IMR-90 (cell line): ENCODE measurements at regions not wholly inside any gene's neighbourhood (a gene's known extent, or its start where the extent isn't known, plus 50 kb on each side); places are given as distances from the start of the nearest gene placed in this dataset.
"Not testable (repeated sequence)": the region's sequence is repeated elsewhere in the genome, so short reads cannot be mapped to it uniquely, and the experiment has no call there.

Experiments
- ATAC-seq: fragments of 200-7000 bp; cut with Tn5 transposase; 2 replicates; pipeline ENCODE4 v1.9.1; 2020; ENCODE audit warnings: low read depth, mild to moderate bottlenecking, moderate library complexity
- BruUV-seq: library from RNA; stranded (reverse); fragments of 400-500 nt; replicated peaks from 2 replicates; lab custom pipeline; 2021; lab: Mats Ljungman, UMichigan
- CTCF ChIA-PET: fragments of 300-600 bp; formaldehyde crosslinking; extraction: SDS; loops from one replicate; lab custom pipeline; 2021; ENCODE audit warnings: antibody characterized with exemption; lab: Yijun Ruan, JAX
- POLR2A ChIA-PET: fragments of 300-600 bp; sonication (Branson Sonifier 250); formaldehyde crosslinking; loops from one replicate; lab custom pipeline; 2022; ENCODE audit warnings: antibody characterized with exemption; ENCODE audit not compliant: unreplicated experiment; lab: Charles Lee
- DNase-seq: peaks from one replicate; pipeline ENCODE4 v3.0.0; 2013
- H2AFZ ChIP-seq: replicated peaks from 2 replicates; pipeline ENCODE3; 2013; ENCODE audit warnings: low read length, mild to moderate bottlenecking; ENCODE audit not compliant: poor library complexity
- H2AK5ac ChIP-seq: 2 replicates; pipeline ENCODE4 v1.6.1; 2013; ENCODE audit warnings: low read depth, low read length, inconsistent platforms
- H2AK9ac ChIP-seq: replicated peaks from 2 replicates; pipeline ENCODE3; 2013; ENCODE audit warnings: mild to moderate bottlenecking, low read depth, low read length, moderate library complexity; ENCODE audit not compliant: poor library complexity
- H2BK120ac ChIP-seq: 2 replicates; pipeline ENCODE4 v1.6.1; 2013; ENCODE audit warnings: low read depth, low read length, inconsistent platforms
- H2BK15ac ChIP-seq: 3 replicates; pipeline ENCODE4 v1.6.1; 2013; ENCODE audit warnings: low read depth, low read length, inconsistent platforms
- H2BK20ac ChIP-seq: 2 replicates; pipeline ENCODE4 v1.6.1; 2013; ENCODE audit warnings: low read depth, mild to moderate bottlenecking, inconsistent platforms, low read length, moderate library complexity
- H2BK5ac ChIP-seq: 2 replicates; pipeline ENCODE4 v1.6.1; 2013; ENCODE audit warnings: mild to moderate bottlenecking, low read depth, low read length, inconsistent platforms; ENCODE audit not compliant: poor library complexity, severe bottlenecking
- H3K14ac ChIP-seq: replicated peaks from 2 replicates; pipeline ENCODE4 v1.6.1; 2013; ENCODE audit warnings: low read depth, low read length, inconsistent platforms
- H3K18ac ChIP-seq: 2 replicates; pipeline ENCODE4 v1.6.1; 2013; ENCODE audit warnings: low read depth, low read length, control low read depth
- H3K23ac ChIP-seq: 2 replicates; pipeline ENCODE4 v1.6.1; 2013; ENCODE audit warnings: low read depth, low read length, inconsistent platforms
- H3K27ac ChIP-seq: 2 replicates; pipeline ENCODE4 v1.5.1; 2013; ENCODE audit warnings: mild to moderate bottlenecking, control low read depth, low read length; ENCODE audit not compliant: insufficient read depth
- H3K27me3 ChIP-seq: 2 replicates; pipeline ENCODE4 v1.6.1; 2013; ENCODE audit warnings: low read length; ENCODE audit not compliant: control insufficient read depth, insufficient read depth
- H3K36me3 ChIP-seq: 2 replicates; pipeline ENCODE4 v1.6.1; 2013; ENCODE audit warnings: low read length, mixed read lengths; ENCODE audit not compliant: control insufficient read depth, insufficient read depth
- H3K4ac ChIP-seq: 2 replicates; pipeline ENCODE4 v1.6.1; 2013; ENCODE audit warnings: low read depth, low read length, inconsistent platforms
- H3K4me1 ChIP-seq: 2 replicates; pipeline ENCODE4 v1.6.1; 2013; ENCODE audit warnings: low read length, mixed read lengths; ENCODE audit not compliant: control insufficient read depth, insufficient read depth
- H3K4me2 ChIP-seq: 2 replicates; pipeline ENCODE4 v1.6.1; 2013; ENCODE audit warnings: low read depth, mild to moderate bottlenecking, control low read depth, low read length, moderate library complexity
- H3K4me3 ChIP-seq: 2 replicates; pipeline ENCODE4 v1.5.1; 2013; ENCODE audit warnings: low read depth, mild to moderate bottlenecking, control low read depth, low read length, moderate library complexity; ENCODE audit not compliant: insufficient read depth
- H3K56ac ChIP-seq: 2 replicates; pipeline ENCODE4 v1.6.1; 2013; ENCODE audit warnings: low read length, inconsistent platforms; ENCODE audit not compliant: insufficient read depth; ENCODE audit errors: extremely low read depth
- H3K79me1 ChIP-seq, 2 experiments: 2 replicates each; pipeline ENCODE4 v1.6.1; 2013; ENCODE audit warnings: low read length in 2 of 2, inconsistent platforms in 1 of 2, low read depth in 1 of 2
- H3K9ac ChIP-seq: 2 replicates; pipeline ENCODE4 v1.6.1; 2013; ENCODE audit warnings: low read depth, low read length, control low read depth
- H3K9me1 ChIP-seq: 2 replicates; pipeline ENCODE4 v1.6.1; 2013; ENCODE audit warnings: low read length, inconsistent platforms; ENCODE audit not compliant: insufficient read depth
- H3K9me3 ChIP-seq: 2 replicates; pipeline ENCODE4 v1.6.1; 2013; ENCODE audit warnings: low read length; ENCODE audit not compliant: control insufficient read depth, insufficient read depth
- H4K20me1 ChIP-seq: 2 replicates; pipeline ENCODE4 v1.6.1; 2013; ENCODE audit warnings: low read length, inconsistent platforms; ENCODE audit not compliant: insufficient read depth
- H4K5ac ChIP-seq: 2 replicates; pipeline ENCODE4 v1.6.1; 2013; ENCODE audit warnings: mild to moderate bottlenecking, low read depth, low read length, control low read depth
- H4K8ac ChIP-seq, 2 experiments: 2 replicates each; pipeline ENCODE4 v1.6.1; 2013; ENCODE audit warnings: low read depth in 2 of 2, low read length in 2 of 2, control low read depth in 1 of 2, inconsistent platforms in 1 of 2
- H4K91ac ChIP-seq: 2 replicates; pipeline ENCODE4 v1.6.1; 2013; ENCODE audit warnings: low read depth, low read length, inconsistent platforms; ENCODE audit not compliant: insufficient read depth
- WGBS, 2 experiments: methylation state at CpG; one replicate each; pipeline versions ENCODE4 v1.1.5 to v1.1.7; 2013; ENCODE audit warnings: missing lambda C conversion rate in 2 of 2; ENCODE audit not compliant: insufficient read length in 1 of 2; ENCODE audit errors: extremely low coverage in 2 of 2; 5-methylcytosine and 5-hydroxymethylcytosine counted together
- dilution Hi-C: fragments of 300-500 bp; cut with HindIII; formaldehyde crosslinking; loops from one replicate; pipeline ENCODE4 v1.14.3; 2018; ENCODE audit warnings: low sequenced_read_pairs; ENCODE audit not compliant: unreplicated experiment
- in situ Hi-C: fragments of 300-500 bp; cut with MboI; formaldehyde crosslinking; loops from 3 replicates; pipeline ENCODE4 v1.14.3; 2019; ENCODE audit warnings: low sequenced_read_pairs, inconsistent platforms, mixed read lengths
- intact Hi-C: fragments of 100-400 bp; cut with micrococcal nuclease; formaldehyde crosslinking; loops from 2 replicates; pipeline ENCODE4 v1.10.0; 2022

GRCh38 chr3:197459571-197459970 lies 96.2 kb downstream of the BDH1 start:
- H4K91ac ChIP-seq, H3K23ac ChIP-seq, H4K8ac ChIP-seq, H3K4me3 ChIP-seq, H3K18ac ChIP-seq, H3K27me3 ChIP-seq, H3K79me1 ChIP-seq, H2BK5ac ChIP-seq, intact Hi-C loops, H4K5ac ChIP-seq, H3K9me3 ChIP-seq, H4K20me1 ChIP-seq, H3K4me1 ChIP-seq, H3K56ac ChIP-seq, H2AK9ac ChIP-seq, H3K9ac ChIP-seq, H3K27ac ChIP-seq, H3K36me3 ChIP-seq, H3K14ac ChIP-seq, H2AK5ac ChIP-seq, H2BK20ac ChIP-seq, H2BK15ac ChIP-seq, DNase-seq, in situ Hi-C loops, ATAC-seq, H2AFZ ChIP-seq, dilution Hi-C loops, H3K4ac ChIP-seq, H3K4me2 ChIP-seq, BruUV-seq, POLR2A ChIA-PET, H2BK120ac ChIP-seq, CTCF ChIA-PET, H3K9me1 ChIP-seq: not testable (repeated sequence)
- no CpG with 5 or more reads among the region's 19 CpGs for WGBS, 2 experiments
